Breast epithelium (tissue), 4 donors: ENCODE measurements at regions not wholly inside any gene's neighbourhood (a gene's known extent, or its start where the extent isn't known, plus 50 kb on each side); places are given as distances from the start of the nearest gene placed in this dataset.

Source experiments
- DNase-seq, 2 donors: peaks; one replicate each; pipeline ENCODE4 v3.0.0-alpha.2; 2019; ENCODE audit warnings: low spot score in 2 of 2
- H3K27ac ChIP-seq, 2 donors: fragments of 200-600 bp; sonication (generic) in 1 of 2; one replicate each; pipeline ENCODE4 v1.5.1; 2016 to 2019; ENCODE audit warnings: mild to moderate bottlenecking in 1 of 2
- H3K27me3 ChIP-seq, 2 donors: fragments of 200-600 bp; sonication (generic) in 1 of 2; one replicate each; pipeline versions ENCODE4 v1.5.1 to v1.6.0; 2017 to 2019; ENCODE audit warnings: control low read depth in 1 of 2, mild to moderate bottlenecking in 1 of 2
- H3K36me3 ChIP-seq: fragments of 200-600 bp; one replicate; pipeline ENCODE4 v1.5.1; 2019
- H3K4me1 ChIP-seq, 2 donors: fragments of 200-600 bp; sonication (generic); one replicate each; pipeline ENCODE4 v1.5.1; 2016 to 2019; ENCODE audit warnings: control low read depth in 1 of 2
- H3K4me3 ChIP-seq, 3 donors: fragments of 200-600 bp; sonication (generic); 1 replicate in 2 of 3; 2 replicates in 1 of 3; pipeline ENCODE4 v1.5.1; 2016 to 2019; ENCODE audit warnings: mild to moderate bottlenecking in 3 of 3, moderate library complexity in 2 of 3
- H3K9me3 ChIP-seq, 2 donors: fragments of 200-600 bp; sonication (generic) in 1 of 2; one replicate each; pipeline ENCODE4 v1.5.1; 2016 to 2019; ENCODE audit warnings: control low read depth in 1 of 2
- CTCF ChIP-seq, 3 donors: fragments of 450-650 bp; IDR thresholded peaks; one replicate each; pipeline ENCODE4 v1.5.1; 2016 to 2017; ENCODE audit warnings: antibody characterized with exemption in 3 of 3, mild to moderate bottlenecking in 3 of 3, moderate library complexity in 3 of 3
- POLR2A ChIP-seq: fragments of 450-650 bp; IDR thresholded peaks from one replicate; pipeline ENCODE4 v1.6.1; 2016; ENCODE audit warnings: antibody characterized with exemption, mild to moderate bottlenecking, moderate library complexity
- POLR2AphosphoS5 ChIP-seq, 3 donors: sonication (generic); formaldehyde crosslinking; IDR thresholded peaks; one replicate each; pipeline ENCODE4 v1.6.1; 2017; ENCODE audit warnings: antibody characterized with exemption in 3 of 3
- intact Hi-C: fragments of 100-400 bp; cut with DNase I; formaldehyde crosslinking; loops from one replicate; pipeline ENCODE4 v1.15.1; 2023; ENCODE audit warnings: low total_unique reads

GRCh38 chr6:50337532-50338122 is 287.9 kb upstream of the DEFB112 start:
- Histone ChIP-seq H3K27ac (no peak overlapping the region), H3K27me3 (no peaks in the 10 kb centered on the region), H3K4me3 (no peak overlapping the region), H3K36me3 (no peaks in the 10 kb centered on the region), H3K4me1 (no peaks in the 10 kb centered on the region), H3K9me3 (no peaks in the 10 kb centered on the region)
- intact Hi-C loops, result no loop called here
- DNase-seq, result no peak
- TF ChIP-seq POLR2AphosphoS5 (IDR thresholded peaks at IDR 0.05) (no peak), CTCF (IDR thresholded peaks at IDR 0.05) (no peak), POLR2A (no peak)

GRCh38 chr6:50353603-50354002 is 303.9 kb upstream of the DEFB112 start:
- Histone ChIP-seq H3K36me3 (no peaks in the 10 kb centered on the region), H3K27ac (no peak overlapping the region), H3K4me1 (no peaks in the 10 kb centered on the region), H3K4me3 (no peak overlapping the region), H3K27me3 (no peaks in the 10 kb centered on the region), H3K9me3 (peaks cover 0 to 7% of the 10 kb centered on the region in 2 donors)
- intact Hi-C loops, result loop anchor here (2.0 kb wide), 1 partner anchor 23 kb away; no protein-coding TSS in a partner anchor
- DNase-seq, result no peak
- TF ChIP-seq POLR2AphosphoS5 (IDR thresholded peaks at IDR 0.05), result no peak
- TF ChIP-seq CTCF (IDR thresholded peaks at IDR 0.05), result no peak
- no peak for TF ChIP-seq POLR2A

- H3K4me3 ChIP-seq, result no peak overlapping the region
- no peaks in the 10 kb centered on the region for H3K27me3 ChIP-seq
- intact Hi-C loops, result no loop called here
- H3K36me3 ChIP-seq, result no peaks in the 10 kb centered on the region
- no peak for TF ChIP-seq POLR2A
- no peak for DNase-seq
- no peaks in the 10 kb centered on the region for H3K4me1 ChIP-seq
- no peak overlapping the region for H3K27ac ChIP-seq
- H3K9me3 ChIP-seq, result peaks cover 0 to 5% of the 10 kb centered on the region in 2 donors
These were observed 308.4 kb upstream of the DEFB112 start for GRCh38 chr6:50358113-50358512.

- intact Hi-C loops, result no loop called here
- Histone ChIP-seq H3K36me3 (no peaks in the 10 kb centered on the region), H3K4me3 (no peak overlapping the region), H3K4me1 (no peaks in the 10 kb centered on the region), H3K9me3 (no peaks in the 10 kb centered on the region), H3K27ac (no peak overlapping the region), H3K27me3 (no peaks in the 10 kb centered on the region)
- no peak for DNase-seq
- TF ChIP-seq POLR2A (no peak), CTCF (IDR thresholded peaks at IDR 0.05) (no peak), POLR2AphosphoS5 (IDR thresholded peaks at IDR 0.05) (no peak)
These were observed 312.1 kb upstream of the DEFB112 start for GRCh38 chr6:50361641-50362331.

- intact Hi-C loops, result no loop called here
- Histone ChIP-seq H3K27me3 (no peaks in the 10 kb centered on the region), H3K4me1 (no peaks in the 10 kb centered on the region), H3K4me3 (no peak overlapping the region), H3K27ac (no peak overlapping the region), H3K36me3 (no peaks in the 10 kb centered on the region), H3K9me3 (no peaks in the 10 kb centered on the region)
- DNase-seq, result no peak
- no peak for TF ChIP-seq POLR2A
- TF ChIP-seq CTCF (IDR thresholded peaks at IDR 0.05), result no peak
- TF ChIP-seq POLR2AphosphoS5 (IDR thresholded peaks at IDR 0.05), result no peak
These were observed 313.0 kb upstream of the DEFB112 start for GRCh38 chr6:50362706-50363105.
